ENCODE measurements at regions not wholly inside any gene's neighbourhood (a gene's known extent, or its start where the extent isn't known, plus 50 kb on each side); places are given as distances from the start of the nearest gene placed in this dataset.

DNA sequence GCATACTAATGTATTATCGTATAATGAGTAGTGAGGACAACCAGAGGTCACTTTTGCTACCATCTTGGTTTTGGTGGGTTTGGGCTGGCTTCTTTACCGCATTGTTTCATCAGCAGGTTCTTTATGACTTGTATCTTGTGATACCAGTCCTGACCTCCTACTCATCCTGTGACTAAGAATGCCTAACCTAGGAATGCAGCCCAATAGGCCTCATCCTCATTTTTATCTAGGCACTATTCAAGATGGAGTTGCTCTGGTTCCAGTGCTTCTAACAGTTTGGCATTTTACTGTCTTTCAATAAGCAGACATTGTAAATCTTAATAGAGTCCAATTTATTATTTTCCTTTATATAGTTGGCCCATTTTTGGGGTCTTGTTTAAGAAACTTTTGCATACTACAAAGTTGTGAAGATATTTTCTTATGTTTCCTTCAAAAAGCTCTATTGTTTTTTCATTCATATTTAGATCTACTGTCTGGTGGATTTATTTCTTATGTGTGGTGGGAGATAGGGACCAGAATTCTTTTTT lies 60.8 kb upstream of the RNU6-1 start:
- Histone ChIP-seq H4K12ac (ENCODE audit: low read depth, low read length) (no peak overlapping the region), H3K27ac (ENCODE audit: low read depth, low read length) (no peak overlapping the region), H3K14ac (ENCODE audit: low read length) (no peak overlapping the region), H3K79me1 (ENCODE audit: low read length) (no peaks in the 10 kb centered on the region), H4K91ac (ENCODE audit: low read depth, low read length) (no peak overlapping the region), H3K36me3 (ENCODE audit: control insufficient read depth in 1 of 2, insufficient read depth in 2 of 2, low read length in 2 of 2) (no peaks in the 10 kb centered on the region), H3K18ac (ENCODE audit: low read length) (no peak overlapping the region), H2BK5ac (ENCODE audit: low read depth, low read length, poor library complexity) (no peak overlapping the region), H3K9me3 (ENCODE audit: insufficient read depth, low read depth, low read length) (peaks cover 4% of the 10 kb centered on the region), H3K4me3 (ENCODE audit: low read depth, low read length) (no peak overlapping the region), H3K23ac (ENCODE audit: low read length) (no peak overlapping the region), H2BK120ac (ENCODE audit: insufficient read depth, low read length, poor library complexity) (no peak overlapping the region), H3K27me3 (ENCODE audit: insufficient read depth, low read length) (no peaks in the 10 kb centered on the region), H3K79me2 (ENCODE audit: control insufficient read depth, insufficient read depth, low read length, poor library complexity) (no peaks in the 10 kb centered on the region), H2AK5ac (ENCODE audit: low read length) (no peak overlapping the region), H4K8ac (ENCODE audit: low read depth, low read length) (no peak overlapping the region), H2BK12ac (ENCODE audit: low read length) (no peak overlapping the region), H3K4ac (ENCODE audit: low read depth, low read length) (no peak overlapping the region), H3K4me2 (ENCODE audit: low read length) (no peak overlapping the region), H3K9ac (ENCODE audit: low read length) (no peak overlapping the region), H3K4me1 (ENCODE audit: control insufficient read depth in 1 of 2, insufficient read depth in 2 of 2, low read length in 2 of 2) (no peaks in the 10 kb centered on the region), H2AFZ (ENCODE audit: insufficient read depth, low read length, poor library complexity) (no peak overlapping the region)
- no CpG with 5 or more reads among the region's 2 CpGs for WGBS (ENCODE audit: extremely low coverage, insufficient coverage, insufficient read length)
- no peak for DNase-seq

DNA sequence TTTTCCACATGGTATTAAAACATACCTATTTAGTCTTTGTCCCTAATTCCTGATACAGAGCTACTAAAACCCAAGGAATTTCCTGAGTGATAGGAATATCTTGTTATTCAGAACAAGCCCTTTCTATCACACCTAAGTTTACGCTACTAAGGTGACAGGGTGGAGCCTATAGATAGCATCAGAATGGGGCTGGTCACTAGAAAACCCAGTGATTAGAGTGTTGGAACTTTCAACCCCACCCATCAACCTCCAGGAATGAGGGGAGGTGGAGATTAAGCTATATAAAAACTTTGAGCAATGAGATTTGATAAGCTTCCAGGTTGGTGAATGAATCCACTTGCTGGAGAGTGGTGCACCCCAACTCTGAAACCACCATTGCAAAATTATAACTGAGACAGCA lies 62.1 kb upstream of the RNU6-1 start:
- no peak overlapping the region for H2AK5ac ChIP-seq (ENCODE audit: low read length)
- no peak overlapping the region for H2BK12ac ChIP-seq (ENCODE audit: low read length)
- H3K23ac ChIP-seq (ENCODE audit: low read length) = no peak overlapping the region
- H3K9ac ChIP-seq (ENCODE audit: low read length) = no peak overlapping the region
- H3K4ac ChIP-seq (ENCODE audit: low read depth, low read length) = no peak overlapping the region
- H3K14ac ChIP-seq (ENCODE audit: low read length) = no peak overlapping the region
- no peak for DNase-seq
- no peaks in the 10 kb centered on the region for H3K4me1 ChIP-seq (ENCODE audit: control insufficient read depth in 1 of 2, insufficient read depth in 2 of 2, low read length in 2 of 2)
- H3K27ac ChIP-seq (ENCODE audit: low read depth, low read length) = no peak overlapping the region
- no peak overlapping the region for H2BK120ac ChIP-seq (ENCODE audit: insufficient read depth, low read length, poor library complexity)
- H3K79me1 ChIP-seq (ENCODE audit: low read length) = no peaks in the 10 kb centered on the region
- H3K18ac ChIP-seq (ENCODE audit: low read length) = no peak overlapping the region
- H2AFZ ChIP-seq (ENCODE audit: insufficient read depth, low read length, poor library complexity) = no peak overlapping the region
- no peak overlapping the region for H4K91ac ChIP-seq (ENCODE audit: low read depth, low read length)
- no CpG with 5 or more reads among the region's 1 CpG for WGBS (ENCODE audit: extremely low coverage, insufficient coverage, insufficient read length)
- H3K4me2 ChIP-seq (ENCODE audit: low read length) = no peak overlapping the region
- no peaks in the 10 kb centered on the region for H3K36me3 ChIP-seq (ENCODE audit: control insufficient read depth in 1 of 2, insufficient read depth in 2 of 2, low read length in 2 of 2)
- no peak overlapping the region for H4K12ac ChIP-seq (ENCODE audit: low read depth, low read length)
- H4K8ac ChIP-seq (ENCODE audit: low read depth, low read length) = no peak overlapping the region
- H3K27me3 ChIP-seq (ENCODE audit: insufficient read depth, low read length) = no peaks in the 10 kb centered on the region
- H3K79me2 ChIP-seq (ENCODE audit: control insufficient read depth, insufficient read depth, low read length, poor library complexity) = no peaks in the 10 kb centered on the region
- H3K4me3 ChIP-seq (ENCODE audit: low read depth, low read length) = no peak overlapping the region
- H2BK5ac ChIP-seq (ENCODE audit: low read depth, low read length, poor library complexity) = no peak overlapping the region
- H3K9me3 ChIP-seq (ENCODE audit: insufficient read depth, low read depth, low read length) = peaks cover 4% of the 10 kb centered on the region

DNA sequence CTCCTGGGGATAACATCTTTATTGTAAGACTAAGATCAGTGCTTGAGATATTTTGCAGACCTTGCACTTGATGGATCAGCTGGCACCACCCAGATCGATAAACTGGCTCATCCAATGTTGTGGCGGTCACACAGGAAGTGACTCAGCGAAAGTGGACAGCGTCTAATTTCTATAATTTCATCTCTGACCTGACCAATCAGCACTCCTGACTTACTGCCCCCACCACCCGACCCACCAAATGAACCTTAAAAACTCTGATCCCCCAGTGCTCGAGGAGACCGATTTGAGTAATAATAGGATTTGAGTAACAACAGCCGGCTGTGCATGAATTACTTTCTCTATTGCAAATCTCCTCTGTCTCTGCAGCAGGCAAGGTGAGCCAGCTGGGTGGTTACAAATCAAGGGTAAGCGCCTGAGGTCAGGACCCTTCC lies 62.7 kb upstream of the RNU6-1 start:
- H4K8ac ChIP-seq (ENCODE audit: low read depth, low read length) = no peak overlapping the region
- no peaks in the 10 kb centered on the region for H3K36me3 ChIP-seq (ENCODE audit: control insufficient read depth in 1 of 2, insufficient read depth in 2 of 2, low read length in 2 of 2)
- H3K27me3 ChIP-seq (ENCODE audit: insufficient read depth, low read length) = no peaks in the 10 kb centered on the region
- no CpG with 5 or more reads among the region's 9 CpGs for WGBS (ENCODE audit: extremely low coverage, insufficient coverage, insufficient read length)
- no peak overlapping the region for H2BK120ac ChIP-seq (ENCODE audit: insufficient read depth, low read length, poor library complexity)
- H4K12ac ChIP-seq (ENCODE audit: low read depth, low read length) = no peak overlapping the region
- no peaks in the 10 kb centered on the region for H3K79me2 ChIP-seq (ENCODE audit: control insufficient read depth, insufficient read depth, low read length, poor library complexity)
- H3K9me3 ChIP-seq (ENCODE audit: insufficient read depth, low read depth, low read length) = peaks cover 4% of the 10 kb centered on the region
- no peak overlapping the region for H3K4me3 ChIP-seq (ENCODE audit: low read depth, low read length)
- no peak overlapping the region for H3K9ac ChIP-seq (ENCODE audit: low read length)
- no peak overlapping the region for H2BK12ac ChIP-seq (ENCODE audit: low read length)
- H2AK5ac ChIP-seq (ENCODE audit: low read length) = no peak overlapping the region
- H2BK5ac ChIP-seq (ENCODE audit: low read depth, low read length, poor library complexity) = no peak overlapping the region
- H3K4ac ChIP-seq (ENCODE audit: low read depth, low read length) = no peak overlapping the region
- H3K14ac ChIP-seq (ENCODE audit: low read length) = no peak overlapping the region
- no peak overlapping the region for H2AFZ ChIP-seq (ENCODE audit: insufficient read depth, low read length, poor library complexity)
- no peaks in the 10 kb centered on the region for H3K79me1 ChIP-seq (ENCODE audit: low read length)
- H4K91ac ChIP-seq (ENCODE audit: low read depth, low read length) = no peak overlapping the region
- no peak for DNase-seq
- H3K4me1 ChIP-seq (ENCODE audit: control insufficient read depth in 1 of 2, insufficient read depth in 2 of 2, low read length in 2 of 2) = no peaks in the 10 kb centered on the region
- no peak overlapping the region for H3K4me2 ChIP-seq (ENCODE audit: low read length)
- no peak overlapping the region for H3K18ac ChIP-seq (ENCODE audit: low read length)
- H3K23ac ChIP-seq (ENCODE audit: low read length) = no peak overlapping the region
- H3K27ac ChIP-seq (ENCODE audit: low read depth, low read length) = no peak overlapping the region

DNA sequence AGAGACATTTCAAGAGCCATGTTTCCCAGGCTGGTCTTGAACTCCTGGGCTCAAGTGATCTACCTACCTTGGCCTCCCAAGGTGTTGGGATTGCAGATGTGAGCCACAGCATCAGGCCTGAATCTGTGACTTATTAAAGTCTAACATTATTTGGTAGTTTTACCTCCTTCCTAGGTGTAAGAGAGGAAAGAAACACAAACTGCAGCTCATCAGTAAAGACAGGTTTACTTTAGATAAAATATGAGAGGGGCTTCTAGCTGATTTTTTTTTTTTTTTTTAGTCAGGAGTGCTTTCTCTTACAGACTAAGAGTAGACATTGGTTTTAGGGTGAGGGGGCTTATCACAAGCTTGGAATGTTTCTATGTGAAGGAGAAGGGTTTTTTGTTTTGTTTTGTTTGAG lies 63.9 kb upstream of the RNU6-1 start:
- Histone ChIP-seq H3K79me1 (ENCODE audit: low read length) (no peaks in the 10 kb centered on the region), H3K14ac (ENCODE audit: low read length) (no peak overlapping the region), H4K8ac (ENCODE audit: low read depth, low read length) (no peak overlapping the region), H3K9ac (ENCODE audit: low read length) (no peak overlapping the region), H3K4ac (ENCODE audit: low read depth, low read length) (no peak overlapping the region), H3K27me3 (ENCODE audit: insufficient read depth, low read length) (no peaks in the 10 kb centered on the region), H3K9me3 (ENCODE audit: insufficient read depth, low read depth, low read length) (peaks cover 4% of the 10 kb centered on the region), H3K79me2 (ENCODE audit: control insufficient read depth, insufficient read depth, low read length, poor library complexity) (no peaks in the 10 kb centered on the region), H2BK12ac (ENCODE audit: low read length) (no peak overlapping the region), H3K23ac (ENCODE audit: low read length) (no peak overlapping the region), H4K12ac (ENCODE audit: low read depth, low read length) (no peak overlapping the region), H3K4me2 (ENCODE audit: low read length) (no peak overlapping the region), H3K27ac (ENCODE audit: low read depth, low read length) (no peak overlapping the region), H4K91ac (ENCODE audit: low read depth, low read length) (no peak overlapping the region), H2AFZ (ENCODE audit: insufficient read depth, low read length, poor library complexity) (no peak overlapping the region), H3K4me1 (ENCODE audit: control insufficient read depth in 1 of 2, insufficient read depth in 2 of 2, low read length in 2 of 2) (no peaks in the 10 kb centered on the region), H2BK120ac (ENCODE audit: insufficient read depth, low read length, poor library complexity) (no peak overlapping the region), H2BK5ac (ENCODE audit: low read depth, low read length, poor library complexity) (no peak overlapping the region), H2AK5ac (ENCODE audit: low read length) (no peak overlapping the region), H3K36me3 (ENCODE audit: control insufficient read depth in 1 of 2, insufficient read depth in 2 of 2, low read length in 2 of 2) (no peaks in the 10 kb centered on the region), H3K18ac (ENCODE audit: low read length) (no peak overlapping the region), H3K4me3 (ENCODE audit: low read depth, low read length) (no peak overlapping the region)
- DNase-seq = no peak

Data from trophoblast cell (in vitro differentiated cells and primary cell).